OCI-LY7 (cell line): ENCODE measurements at regions not wholly inside any gene's neighbourhood (a gene's known extent, or its start where the extent isn't known, plus 50 kb on each side); places are given as distances from the start of the nearest gene placed in this dataset.
"Not testable (repeated sequence)": the region's sequence is repeated elsewhere in the genome, so short reads cannot be mapped to it uniquely, and the experiment has no call there.

ENCODE experiments used
- BruUV-seq: library from RNA; stranded (reverse); fragments of 400-500 nt; replicated peaks from 2 replicates; lab custom pipeline; 2021; lab: Mats Ljungman, UMichigan
- CTCF ChIA-PET: fragments of 300-600 bp; sonication (Branson Sonifier 250); formaldehyde crosslinking; loops from one replicate; lab custom pipeline; 2022; ENCODE audit warnings: antibody characterized with exemption; ENCODE audit not compliant: unreplicated experiment; lab: Charles Lee
- POLR2A ChIA-PET: fragments of 300-600 bp; sonication (Branson Sonifier 250); formaldehyde crosslinking; loops from one replicate; lab custom pipeline; 2022; ENCODE audit warnings: antibody characterized with exemption; lab: Charles Lee
- DNase-seq: peaks from one replicate; pipeline ENCODE4 v3.0.0-alpha.2; 2015; ENCODE audit warnings: low spot score
- H2AFZ ChIP-seq: fragments of 200-600 bp; sonication (generic), shearing (Covaris generic); 2 replicates; pipeline ENCODE4 v1.6.1; 2014; ENCODE audit warnings: mild to moderate bottlenecking, antibody characterized with exemption, low read length, moderate library complexity
- H3K27ac ChIP-seq: fragments of 200-600 bp; sonication (generic); 2 replicates; pipeline ENCODE4 v1.5.1; 2014; ENCODE audit warnings: mixed run types, low read depth, mild to moderate bottlenecking, moderate library complexity, low read length, inconsistent platforms; ENCODE audit not compliant: poor library complexity, severe bottlenecking
- H3K36me3 ChIP-seq: fragments of 200-600 bp; sonication (generic); 2 replicates; pipeline ENCODE4 v1.6.1; 2014; ENCODE audit warnings: mild to moderate bottlenecking, antibody characterized with exemption, low read length, moderate library complexity, mixed read lengths; ENCODE audit not compliant: insufficient read depth
- H3K4me1 ChIP-seq: fragments of 200-600 bp; sonication (generic); 2 replicates; pipeline ENCODE4 v1.5.1; 2014; ENCODE audit warnings: mild to moderate bottlenecking, low read length; ENCODE audit not compliant: insufficient read depth, poor library complexity, severe bottlenecking
- H3K4me2 ChIP-seq: fragments of 200-600 bp; sonication (generic); 2 replicates; pipeline ENCODE4 v1.6.1; 2014; ENCODE audit warnings: mild to moderate bottlenecking, low read length
- H3K4me3 ChIP-seq: fragments of 200-600 bp; sonication (generic); 2 replicates; pipeline ENCODE4 v1.5.1; 2014; ENCODE audit warnings: mild to moderate bottlenecking, low read depth, low read length; ENCODE audit not compliant: poor library complexity, severe bottlenecking
- H3K79me2 ChIP-seq: fragments of 200-600 bp; sonication (generic); 2 replicates; pipeline ENCODE4 v1.6.1; 2016; ENCODE audit warnings: low read depth, mild to moderate bottlenecking, low read length, moderate library complexity, mixed read lengths; ENCODE audit not compliant: insufficient read depth
- H3K9me2 ChIP-seq: fragments of 200-600 bp; sonication (generic); 2 replicates; pipeline ENCODE4 v1.6.1; 2016; ENCODE audit warnings: mild to moderate bottlenecking, low read length, mixed read lengths; ENCODE audit not compliant: insufficient read depth
- H3K9me3 ChIP-seq: fragments of 200-600 bp; sonication (generic); 2 replicates; pipeline ENCODE4 v1.6.1; 2014; ENCODE audit warnings: mild to moderate bottlenecking, mixed run types, low read length, mixed read lengths
- H4K20me1 ChIP-seq: fragments of 200-600 bp; sonication (generic); 2 replicates; pipeline ENCODE4 v1.6.1; 2014; ENCODE audit warnings: mild to moderate bottlenecking, antibody characterized with exemption, low read length, moderate library complexity, mixed read lengths; ENCODE audit not compliant: insufficient read depth
- EZH2phosphoT487 ChIP-seq: fragments of 200-600 bp; sonication (generic); IDR thresholded peaks from 2 replicates; pipeline ENCODE4 v1.6.1; 2018; ENCODE audit warnings: low read depth, borderline replicate concordance, mild to moderate bottlenecking, mixed run types, antibody characterized with exemption, low read length, moderate library complexity, mixed read lengths
- intact Hi-C: fragments of 100-400 bp; cut with micrococcal nuclease; formaldehyde crosslinking; loops from one replicate; pipeline ENCODE4 v1.10.0; 2022; ENCODE audit not compliant: unreplicated experiment
- TF ChIP-seq, protein P1 (sequence below): fragments of 200-600 bp; sonication (generic); conservative IDR thresholded peaks from 2 replicates; pipeline ENCODE4 v1.5.1; 2014; ENCODE audit warnings: mild to moderate bottlenecking, antibody characterized with exemption, low read length, moderate library complexity, mixed read lengths

DNA sequence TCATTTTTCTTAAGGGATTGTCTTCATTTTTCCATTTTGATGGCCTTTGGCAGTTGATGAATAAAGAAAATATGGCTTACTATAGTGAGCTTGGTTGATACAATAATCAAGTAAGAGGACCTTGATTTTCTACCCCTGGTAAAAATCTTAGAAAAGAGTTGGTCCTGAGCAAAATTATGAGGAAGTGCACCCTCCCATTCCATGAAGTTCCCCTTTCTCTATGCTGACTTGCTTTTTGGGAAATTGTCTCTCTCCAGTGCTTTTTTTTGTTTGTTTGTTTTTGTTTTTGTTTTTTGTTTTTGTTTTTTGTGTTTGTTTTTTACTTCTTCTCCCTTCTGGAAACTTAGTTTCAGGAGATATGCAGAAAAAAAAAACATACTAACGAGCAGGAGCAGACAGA, 449.2 kb upstream of the ACTBL2 start:
- no peaks in the 10 kb centered on the region for H3K36me3 ChIP-seq
- no peaks in the 10 kb centered on the region for H4K20me1 ChIP-seq
- DNase-seq, result no peak
- ChIA-PET POLR2A (no interaction called here), CTCF (no interaction called here)
- H3K79me2 ChIP-seq, result no peaks in the 10 kb centered on the region
- intact Hi-C loops, result no loop called here
- H3K4me1 ChIP-seq, result no peaks in the 10 kb centered on the region
- no peaks in the 10 kb centered on the region for H3K9me3 ChIP-seq
- no TSS peak for BruUV-seq
- H3K4me2 ChIP-seq, result no peak overlapping the region
- no peak overlapping the region for H3K4me3 ChIP-seq
- H3K27ac ChIP-seq, result no peak overlapping the region
- no peaks in the 10 kb centered on the region for H3K9me2 ChIP-seq
- no peak overlapping the region for H2AFZ ChIP-seq
- TF ChIP-seq, protein P1, sequence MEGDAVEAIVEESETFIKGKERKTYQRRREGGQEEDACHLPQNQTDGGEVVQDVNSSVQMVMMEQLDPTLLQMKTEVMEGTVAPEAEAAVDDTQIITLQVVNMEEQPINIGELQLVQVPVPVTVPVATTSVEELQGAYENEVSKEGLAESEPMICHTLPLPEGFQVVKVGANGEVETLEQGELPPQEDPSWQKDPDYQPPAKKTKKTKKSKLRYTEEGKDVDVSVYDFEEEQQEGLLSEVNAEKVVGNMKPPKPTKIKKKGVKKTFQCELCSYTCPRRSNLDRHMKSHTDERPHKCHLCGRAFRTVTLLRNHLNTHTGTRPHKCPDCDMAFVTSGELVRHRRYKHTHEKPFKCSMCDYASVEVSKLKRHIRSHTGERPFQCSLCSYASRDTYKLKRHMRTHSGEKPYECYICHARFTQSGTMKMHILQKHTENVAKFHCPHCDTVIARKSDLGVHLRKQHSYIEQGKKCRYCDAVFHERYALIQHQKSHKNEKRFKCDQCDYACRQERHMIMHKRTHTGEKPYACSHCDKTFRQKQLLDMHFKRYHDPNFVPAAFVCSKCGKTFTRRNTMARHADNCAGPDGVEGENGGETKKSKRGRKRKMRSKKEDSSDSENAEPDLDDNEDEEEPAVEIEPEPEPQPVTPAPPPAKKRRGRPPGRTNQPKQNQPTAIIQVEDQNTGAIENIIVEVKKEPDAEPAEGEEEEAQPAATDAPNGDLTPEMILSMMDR, result no peak
- TF ChIP-seq EZH2phosphoT487, result no peak

DNA sequence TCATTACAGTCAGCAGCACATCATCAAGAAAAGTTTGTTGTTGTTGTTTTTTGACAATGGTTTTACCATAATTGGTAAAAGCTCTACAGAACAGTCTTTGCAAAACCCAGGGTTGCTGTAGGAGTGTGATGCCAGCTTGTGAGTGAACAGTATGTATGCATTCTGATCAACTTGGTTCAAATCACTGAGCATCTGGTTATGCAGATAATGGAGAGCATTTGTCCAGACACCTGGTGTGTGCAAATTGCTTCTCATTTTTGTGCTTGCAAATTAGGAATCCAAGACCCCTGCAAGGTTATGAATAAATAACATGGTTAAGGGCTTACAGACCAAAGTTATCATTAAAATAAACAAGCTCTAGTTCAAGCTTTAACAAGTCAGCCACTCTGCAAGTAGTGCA, 448.7 kb upstream of the ACTBL2 start:
- H3K4me1 ChIP-seq, result no peaks in the 10 kb centered on the region
- H3K9me3 ChIP-seq, result no peaks in the 10 kb centered on the region
- no peak for TF ChIP-seq EZH2phosphoT487
- TF ChIP-seq, protein P1, result no peak
- DNase-seq, result no peak
- H3K27ac ChIP-seq, result no peak overlapping the region
- no peaks in the 10 kb centered on the region for H3K36me3 ChIP-seq
- H4K20me1 ChIP-seq, result no peaks in the 10 kb centered on the region
- BruUV-seq, result no TSS peak
- no peaks in the 10 kb centered on the region for H3K79me2 ChIP-seq
- H3K4me3 ChIP-seq, result no peak overlapping the region
- intact Hi-C loops, result no loop called here
- POLR2A ChIA-PET, result no interaction called here
- H3K9me2 ChIP-seq, result no peaks in the 10 kb centered on the region
- H2AFZ ChIP-seq, result no peak overlapping the region
- H3K4me2 ChIP-seq, result no peak overlapping the region
- CTCF ChIA-PET, result no interaction called here

DNA sequence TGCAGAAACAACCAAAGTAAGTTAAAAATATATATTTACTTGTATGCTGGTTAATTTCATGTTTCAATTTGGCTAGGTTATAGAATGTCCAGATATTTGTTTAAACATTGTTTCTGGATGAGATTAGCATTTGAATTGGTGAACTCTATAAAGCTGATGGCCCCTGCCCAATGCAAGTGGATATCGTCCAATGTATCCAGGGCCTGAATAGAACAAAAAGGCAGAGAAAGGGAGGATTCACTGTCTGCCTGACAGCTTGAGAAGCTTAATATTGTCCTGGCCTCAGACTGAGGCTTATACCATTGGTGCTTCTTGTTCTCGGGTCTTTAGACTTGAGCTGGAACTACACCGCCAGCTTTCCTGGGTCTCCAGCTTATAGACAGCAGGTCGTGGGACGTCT, 446.7 kb upstream of the ACTBL2 start:
- H3K9me3 ChIP-seq, result no peaks in the 10 kb centered on the region
- no peaks in the 10 kb centered on the region for H3K79me2 ChIP-seq
- CTCF ChIA-PET, result no interaction called here
- H3K9me2 ChIP-seq, result no peaks in the 10 kb centered on the region
- TF ChIP-seq, protein P1, result no peak
- TF ChIP-seq EZH2phosphoT487, result no peak
- no peak overlapping the region for H3K4me2 ChIP-seq
- no peaks in the 10 kb centered on the region for H4K20me1 ChIP-seq
- no peak overlapping the region for H2AFZ ChIP-seq
- POLR2A ChIA-PET, result no interaction called here
- no peaks in the 10 kb centered on the region for H3K36me3 ChIP-seq
- H3K4me1 ChIP-seq, result no peaks in the 10 kb centered on the region
- no peak overlapping the region for H3K27ac ChIP-seq
- no peak for DNase-seq
- BruUV-seq, result no TSS peak
- H3K4me3 ChIP-seq, result no peak overlapping the region
- intact Hi-C loops, result no loop called here

DNA sequence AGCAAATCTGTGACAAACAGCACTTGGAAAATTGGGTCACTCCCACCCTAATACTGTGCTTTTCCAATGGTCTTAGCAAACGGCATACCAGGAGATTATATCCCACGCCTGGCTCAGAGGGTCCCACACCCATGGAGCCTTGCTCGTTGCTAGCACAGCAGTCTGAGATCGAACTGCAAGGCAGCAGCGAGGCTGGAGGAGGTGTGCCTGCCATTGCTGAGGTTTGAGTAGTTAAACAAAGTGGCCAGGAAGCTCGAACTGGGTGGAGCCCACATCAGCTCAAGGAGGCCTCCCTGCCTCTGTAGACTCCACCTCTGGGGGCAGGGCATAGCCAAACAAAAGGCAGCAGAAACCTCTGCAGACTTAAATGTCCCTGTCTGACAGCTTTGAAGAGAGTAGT, 440.5 kb upstream of the ACTBL2 start:
- CTCF ChIA-PET, H3K36me3 ChIP-seq, DNase-seq, H3K79me2 ChIP-seq, H3K9me3 ChIP-seq, intact Hi-C loops, H3K4me2 ChIP-seq, H2AFZ ChIP-seq, H3K27ac ChIP-seq, H3K4me1 ChIP-seq, H4K20me1 ChIP-seq, POLR2A ChIA-PET, H3K9me2 ChIP-seq, BruUV-seq, H3K4me3 ChIP-seq: not testable (repeated sequence)
